GM19463 (cell line): ENCODE measurements at regions not wholly inside any gene's neighbourhood (a gene's known extent, or its start where the extent isn't known, plus 50 kb on each side); places are given as distances from the start of the nearest gene placed in this dataset.

Source experiments
- ATAC-seq: cut with Tn5 transposase; IDR thresholded peaks from one replicate; pipeline ENCODE4 v1.9.1; 2021; ENCODE audit warnings: mild to moderate bottlenecking, moderate library complexity; ENCODE audit not compliant: unreplicated experiment

- no peak for ATAC-seq
Measured at GRCh38 chr4:81580346-81580993, 108.8 kb upstream of the RASGEF1B start.

- no peak for ATAC-seq
Measured at GRCh38 chr4:81577392-81577791, 105.7 kb upstream of the RASGEF1B start.

GRCh38 chr4:81574991-81575390, 103.3 kb upstream of the RASGEF1B start:
- no peak for ATAC-seq

GRCh38 chr4:81573840-81574239, 102.1 kb upstream of the RASGEF1B start:
- ATAC-seq = no peak

- ATAC-seq = no peak
Measured at GRCh38 chr4:81572402-81572801, 100.7 kb upstream of the RASGEF1B start.

GRCh38 chr4:81571105-81571504, 99.4 kb upstream of the RASGEF1B start:
- no peak for ATAC-seq

GRCh38 chr4:81566161-81566591, 94.5 kb upstream of the RASGEF1B start:
- no peak for ATAC-seq

GRCh38 chr4:81565142-81565870, 93.6 kb upstream of the RASGEF1B start:
- no peak for ATAC-seq

- no peak for ATAC-seq
Measured at GRCh38 chr4:81564025-81564424, 92.3 kb upstream of the RASGEF1B start.

- ATAC-seq = peak; percentile 93
Measured at GRCh38 chr4:81562093-81562492, 90.4 kb upstream of the RASGEF1B start.

GRCh38 chr4:81557306-81557705, 85.6 kb upstream of the RASGEF1B start:
- no peak for ATAC-seq

GRCh38 chr4:81555489-81555888, 83.8 kb upstream of the RASGEF1B start:
- ATAC-seq = no peak

- ATAC-seq = no peak
Measured at GRCh38 chr4:81552086-81552485, 80.4 kb upstream of the RASGEF1B start.

GRCh38 chr4:81550388-81550859, 78.7 kb upstream of the RASGEF1B start:
- ATAC-seq = no peak

- ATAC-seq = no peak
Measured at GRCh38 chr4:81549984-81550383, 78.3 kb upstream of the RASGEF1B start.

GRCh38 chr4:81546777-81547176, 75.1 kb upstream of the RASGEF1B start:
- no peak for ATAC-seq

- ATAC-seq = no peak
Measured at GRCh38 chr4:81541161-81541945, 69.6 kb upstream of the RASGEF1B start.

- ATAC-seq = no peak
Measured at GRCh38 chr4:81538716-81539427, 67.2 kb upstream of the RASGEF1B start.

- no peak for ATAC-seq
Measured at GRCh38 chr4:81531410-81531809, 59.7 kb upstream of the RASGEF1B start.

GRCh38 chr4:81528979-81529378, 57.3 kb upstream of the RASGEF1B start:
- no peak for ATAC-seq

GRCh38 chr4:81528200-81528599, 56.5 kb upstream of the RASGEF1B start:
- no peak for ATAC-seq
